CD1c-positive myeloid dendritic cell (primary cell): ENCODE measurements at regions not wholly inside any gene's neighbourhood (a gene's known extent, or its start where the extent isn't known, plus 50 kb on each side); places are given as distances from the start of the nearest gene placed in this dataset.
A peak's percentile ranks its signal among the peaks of the same experiment; 100 is the strongest.

Experiments
- DNase-seq: peaks from one replicate; pipeline ENCODE4 v3.0.0-alpha.2; 2016; ENCODE audit errors: extremely low spot score

DNA sequence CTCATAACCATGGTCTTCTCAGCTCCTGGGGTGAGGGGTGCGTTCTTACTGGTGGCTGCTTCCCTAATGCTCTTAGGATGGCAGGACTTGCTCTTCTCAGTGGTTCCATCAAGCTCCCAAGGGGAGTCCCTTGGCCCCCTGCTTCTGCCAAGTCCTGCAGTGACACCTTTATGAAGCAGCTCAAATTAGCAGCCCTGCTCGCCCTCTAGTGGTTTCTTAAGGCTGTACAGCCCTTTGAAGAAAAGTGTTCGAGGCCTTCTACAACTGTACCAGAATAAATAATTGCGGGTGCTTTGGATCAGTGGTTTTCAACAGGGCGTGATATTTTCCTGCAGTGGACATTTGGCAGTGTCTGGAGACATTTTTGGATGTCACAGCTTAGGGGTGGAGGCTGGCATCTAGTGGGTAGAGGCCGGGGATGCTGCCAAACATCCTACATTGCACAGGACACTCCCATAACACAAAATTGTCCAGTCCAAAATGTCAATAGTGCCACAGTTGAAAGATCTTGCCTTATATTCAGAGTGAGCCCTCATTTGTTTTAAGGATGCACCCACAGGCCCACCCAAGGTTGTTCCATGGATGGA lies 204.7 kb upstream of the S100G start:
- DNase-seq: peak; percentile 33

DNA sequence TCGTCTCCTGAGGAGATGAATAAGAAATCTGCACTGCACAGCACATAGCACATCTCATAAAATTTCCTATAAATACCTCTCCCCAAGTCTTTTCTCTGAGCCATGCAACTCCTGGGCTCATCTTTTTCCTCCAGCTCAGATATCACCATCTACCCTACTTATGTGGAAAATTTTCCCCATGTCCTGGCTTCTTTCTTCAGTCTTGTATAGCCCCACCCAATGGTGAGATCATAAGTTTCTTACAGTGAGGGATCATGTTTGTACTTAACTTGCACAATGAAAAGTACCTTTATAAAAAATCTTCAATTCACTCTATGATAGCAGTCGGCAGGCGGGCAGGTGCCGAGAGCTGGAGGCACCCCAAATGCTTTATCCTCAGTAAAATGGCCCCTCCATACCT lies 198.6 kb upstream of the S100G start:
- DNase-seq: no peak

DNA sequence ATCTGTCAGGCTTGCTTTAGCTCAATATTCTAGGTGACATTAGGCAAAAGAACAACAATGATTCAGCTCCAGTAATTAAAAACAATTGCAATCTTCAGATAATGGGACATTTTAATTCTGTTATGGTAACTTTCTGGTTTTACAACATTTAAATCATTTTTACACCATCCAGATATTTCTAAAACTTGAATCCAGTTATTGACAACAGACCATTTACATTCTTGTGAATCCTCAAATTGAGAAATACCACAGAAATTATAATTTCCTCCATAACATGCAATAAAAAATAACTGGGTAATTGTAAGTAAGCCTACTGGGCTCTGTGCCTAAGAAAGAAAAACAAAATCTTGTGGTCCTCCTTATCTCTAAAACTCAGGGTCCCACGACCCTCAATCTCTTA lies 195.0 kb upstream of the S100G start:
- DNase-seq: no peak

DNA sequence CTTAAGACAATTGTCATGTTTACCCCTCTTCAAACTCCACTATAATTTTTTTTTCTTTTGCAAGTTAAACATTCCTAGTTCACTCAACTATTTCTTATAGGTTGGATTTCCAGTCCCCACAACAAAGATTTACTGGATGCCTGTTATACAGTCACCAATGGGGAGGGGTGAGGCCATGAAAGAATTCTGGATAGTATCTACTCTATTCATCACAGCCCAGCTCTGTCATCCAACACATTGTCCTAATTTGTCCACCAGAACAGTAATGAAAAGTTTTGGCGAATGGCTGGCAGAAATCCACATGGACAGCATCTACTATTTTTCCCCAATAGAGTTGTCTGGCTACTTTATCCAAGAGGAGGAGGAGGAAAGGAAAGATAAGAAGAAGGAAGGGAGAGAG lies 192.7 kb upstream of the S100G start:
- no peak for DNase-seq

DNA sequence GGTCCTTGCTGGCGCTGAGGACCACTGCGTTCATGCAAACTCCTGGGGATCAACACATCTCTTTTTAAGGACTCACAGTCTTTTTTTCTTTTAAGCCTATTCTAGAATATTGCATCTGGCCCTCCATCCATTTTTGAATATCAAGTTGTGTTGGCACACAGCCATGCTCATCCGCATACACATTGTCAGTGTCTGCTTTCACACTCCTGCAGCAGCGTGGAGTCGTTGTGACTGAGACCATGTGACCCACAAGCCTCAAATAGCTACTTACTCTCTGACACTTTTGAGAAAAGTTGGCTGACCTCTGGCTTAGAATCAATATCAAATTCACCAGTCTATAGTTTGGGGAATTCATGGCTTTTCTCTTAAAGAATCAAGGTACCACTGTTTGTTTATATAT lies 191.8 kb upstream of the S100G start:
- DNase-seq: no peak

DNA sequence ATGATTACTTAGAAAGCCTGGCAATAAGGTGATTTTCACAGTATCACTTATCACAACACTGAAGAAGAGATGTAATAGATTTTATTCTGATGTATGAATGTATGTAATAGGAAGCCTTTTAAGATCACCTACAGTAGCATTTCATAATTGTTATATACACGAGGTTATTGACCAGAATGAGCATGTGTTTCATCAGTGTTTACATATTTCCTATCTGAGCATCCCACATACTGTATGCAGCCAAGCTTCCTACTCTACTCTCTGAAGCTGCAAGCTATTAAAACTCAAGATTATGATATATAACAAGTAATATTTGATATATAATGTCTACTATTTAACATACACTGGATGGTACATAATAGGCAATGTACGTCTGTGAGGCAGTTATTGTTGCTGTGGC lies 190.9 kb upstream of the S100G start:
- no peak for DNase-seq

DNA sequence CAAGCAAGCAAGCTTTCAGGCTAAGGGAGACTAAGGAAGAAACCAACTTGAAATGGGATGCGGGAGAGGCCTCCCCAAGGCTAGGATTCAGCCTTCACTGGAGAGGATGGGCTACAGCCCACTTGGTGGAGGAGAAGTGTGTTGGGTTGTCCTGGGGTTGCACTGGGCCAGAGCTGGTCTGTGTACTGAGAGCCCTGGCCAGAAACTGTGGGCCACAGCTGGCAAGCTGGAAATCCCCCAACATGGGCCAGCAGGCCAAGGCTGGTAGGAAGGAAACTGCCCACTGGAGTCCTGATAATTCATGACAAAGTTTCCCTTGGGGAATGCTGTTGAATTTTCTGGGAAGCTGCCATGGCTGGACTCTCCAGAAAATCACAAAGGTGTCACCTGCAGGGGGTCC lies 188.0 kb upstream of the S100G start:
- no peak for DNase-seq

DNA sequence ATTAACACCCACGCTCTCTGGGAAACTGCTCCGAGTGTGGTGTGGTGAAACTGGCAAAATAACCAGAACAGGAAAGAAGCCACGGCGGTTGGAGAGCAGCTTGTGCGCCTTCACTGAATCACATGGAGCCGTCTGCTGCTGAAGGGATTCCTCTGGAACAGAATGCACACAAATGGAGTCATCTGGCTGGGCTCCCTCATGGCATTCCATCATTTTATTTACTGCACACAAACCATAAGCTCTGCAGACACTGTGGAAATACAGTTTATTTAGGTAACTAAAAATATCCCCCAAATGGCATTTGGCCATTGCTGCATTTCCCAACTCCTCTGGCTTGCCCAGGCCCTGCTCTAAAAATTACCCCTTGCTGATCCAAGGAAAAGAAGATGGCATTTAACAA lies 187.0 kb upstream of the S100G start:
- DNase-seq: no peak

DNA sequence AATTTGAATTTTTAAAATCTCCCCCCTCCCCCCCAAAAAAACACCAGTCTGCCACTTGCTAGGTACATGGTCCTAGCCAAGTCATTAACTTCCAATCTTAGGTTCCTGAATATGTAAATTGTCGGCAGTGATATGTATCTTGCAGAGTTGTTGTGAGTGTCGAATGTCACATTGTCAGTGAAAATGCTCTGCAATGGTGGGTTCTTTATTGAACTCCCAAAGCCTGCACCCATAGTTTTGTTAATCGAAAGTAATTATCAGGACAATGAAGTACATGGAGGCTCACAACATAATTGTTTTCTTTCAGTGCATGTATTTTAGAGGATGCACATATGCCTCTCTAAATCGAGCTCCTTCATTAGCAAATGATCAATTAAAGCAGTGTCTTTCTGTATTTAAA lies 185.6 kb upstream of the S100G start:
- no peak for DNase-seq

DNA sequence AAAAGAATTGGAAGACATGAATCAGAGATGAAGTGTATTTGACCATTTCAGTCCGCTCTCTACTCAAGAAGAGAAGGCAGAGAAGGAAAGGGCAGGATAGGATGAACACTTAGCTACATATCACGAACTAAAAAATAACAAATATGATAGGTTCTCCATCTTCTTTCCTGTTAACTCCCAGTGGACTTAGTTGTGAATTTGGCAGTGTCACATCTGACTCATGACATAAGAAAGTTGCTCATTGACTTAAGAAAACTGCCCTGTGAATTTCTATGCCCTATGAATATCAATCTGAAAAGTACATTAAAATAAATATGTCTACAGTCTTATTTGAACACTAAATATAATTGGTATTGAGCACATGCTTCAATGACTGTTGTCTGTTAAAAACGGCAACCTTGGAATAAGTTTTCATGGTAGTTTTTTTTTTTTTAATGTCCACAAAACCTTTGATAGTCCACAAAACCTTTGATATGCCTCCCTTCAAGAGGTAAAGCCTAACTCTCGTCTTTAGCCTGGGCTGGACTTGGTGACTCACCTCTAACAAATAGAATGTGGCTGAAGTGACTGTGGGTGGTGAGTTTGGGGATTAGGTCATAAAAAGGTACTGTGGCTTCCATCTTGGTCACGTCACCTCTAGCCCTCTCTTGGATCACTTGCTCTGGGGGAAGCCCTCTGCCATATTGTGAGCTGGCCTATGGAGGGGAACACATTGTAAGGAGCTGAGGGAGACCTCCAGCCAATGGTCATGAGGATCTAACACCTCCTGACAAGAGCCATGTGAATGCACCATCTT lies 184.7 kb upstream of the S100G start:
- DNase-seq: no peak

DNA sequence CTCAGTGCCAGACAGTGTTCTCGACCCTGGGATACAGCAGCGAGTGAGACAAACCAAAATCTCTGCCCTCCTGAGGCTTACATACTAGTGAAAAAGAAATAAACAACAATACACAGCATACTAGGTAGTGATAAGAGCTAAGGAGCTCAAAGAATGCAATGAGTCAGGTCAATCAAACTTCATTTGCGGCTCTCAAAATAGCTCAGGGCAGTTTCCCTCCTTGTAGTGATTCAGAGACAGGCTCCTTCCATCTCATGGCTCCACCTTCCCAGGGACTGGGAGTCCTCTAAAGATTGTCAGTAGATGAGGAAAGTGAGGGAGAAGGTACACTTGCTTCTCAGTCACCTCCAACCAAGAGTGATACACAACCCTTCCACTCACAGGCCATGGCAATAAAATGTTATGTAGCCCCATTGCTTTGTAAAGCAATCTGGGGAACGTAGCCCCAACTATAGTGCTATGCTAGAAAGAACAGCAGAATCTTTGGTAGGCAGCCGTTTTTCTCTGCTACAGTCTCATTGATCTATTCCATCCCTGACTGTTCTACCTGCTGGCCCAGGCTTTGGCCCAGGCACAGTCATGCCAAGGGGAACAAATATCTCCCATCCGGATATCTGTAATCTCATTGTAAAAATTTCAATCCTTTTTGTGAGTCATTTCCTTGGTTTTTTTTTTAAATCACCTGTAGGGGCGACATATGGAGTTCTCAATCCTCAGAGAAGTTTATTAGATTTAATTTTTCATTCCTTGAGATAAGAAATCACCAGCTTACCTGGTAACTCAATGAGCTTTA lies 183.1 kb upstream of the S100G start:
- no peak for DNase-seq

DNA sequence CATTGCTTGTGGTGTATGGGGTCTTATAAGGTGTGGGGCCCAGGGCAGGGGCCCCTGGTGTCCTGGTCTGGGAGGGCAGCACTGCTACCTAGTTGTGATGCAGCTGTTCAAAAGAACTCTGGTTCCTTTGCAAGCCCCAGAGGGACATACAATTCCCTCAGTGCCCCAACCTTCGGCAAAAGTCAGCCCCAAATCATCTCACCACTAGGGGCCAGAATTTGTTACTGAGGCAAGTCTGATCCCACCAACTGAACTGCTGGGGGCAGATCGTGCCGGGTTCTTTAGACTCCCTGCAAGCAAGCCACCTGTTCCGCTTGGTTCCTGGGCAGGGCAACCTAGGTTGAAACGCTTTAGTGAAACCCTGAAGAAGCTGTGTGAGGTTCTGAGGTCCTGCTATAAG lies 180.1 kb upstream of the S100G start:
- DNase-seq: no peak

DNA sequence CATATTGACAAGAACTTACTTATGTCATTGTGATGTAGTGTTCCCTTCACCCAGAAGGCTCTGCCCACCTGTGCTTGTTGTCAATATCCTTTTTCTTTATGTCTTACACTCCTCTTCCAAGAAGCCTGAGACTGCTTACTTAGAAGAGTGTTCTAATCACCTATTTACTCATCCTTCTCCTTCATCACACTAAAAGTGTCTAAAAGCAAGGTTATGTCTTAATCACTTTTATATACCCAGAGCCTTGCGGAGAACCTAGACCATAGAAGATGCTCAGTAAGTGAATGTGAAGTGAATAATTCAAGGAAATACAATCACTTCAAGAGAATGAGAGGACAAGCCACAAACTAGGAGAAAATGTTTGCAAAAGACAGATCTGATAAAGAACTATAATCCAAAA lies 177.6 kb upstream of the S100G start:
- DNase-seq: no peak

DNA sequence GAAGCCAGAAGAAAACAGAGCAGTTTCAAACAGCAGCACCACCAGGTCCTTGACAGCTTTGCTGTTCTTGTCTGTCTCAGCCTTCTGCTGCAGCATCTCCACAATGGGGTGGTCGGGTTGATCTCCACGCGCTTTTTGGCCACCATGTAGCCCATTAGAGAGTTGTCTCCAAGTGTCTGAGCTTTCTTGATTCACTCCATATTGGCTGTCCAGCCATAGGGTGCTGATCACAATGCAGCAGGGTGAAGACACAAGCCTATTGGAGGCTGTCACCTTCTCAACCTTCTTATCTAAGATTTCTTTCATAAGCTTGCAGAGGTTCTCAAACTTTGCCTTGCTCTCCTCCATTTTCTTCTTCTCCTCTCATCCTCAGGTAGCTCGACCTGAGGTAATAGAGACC lies 175.4 kb upstream of the S100G start:
- DNase-seq: no peak

DNA sequence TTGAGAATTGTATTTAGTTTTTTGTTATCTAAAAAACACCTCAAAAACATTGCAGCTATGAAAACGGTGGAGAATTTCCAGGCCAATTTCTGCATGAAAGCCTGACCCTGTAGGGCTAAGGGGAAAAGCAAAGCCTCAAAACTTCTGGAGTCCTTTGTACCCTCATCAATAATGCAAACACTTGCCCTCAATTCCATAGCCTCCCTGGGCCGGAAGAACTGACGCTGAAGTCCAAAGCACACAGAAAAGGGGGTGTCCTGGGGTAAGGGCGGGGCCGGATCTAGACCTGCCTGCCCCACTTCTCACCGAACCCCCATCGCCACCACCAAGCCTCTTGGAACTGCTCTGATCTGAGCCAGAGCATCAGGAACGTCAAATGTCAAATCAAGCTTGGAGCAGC lies 173.9 kb upstream of the S100G start:
- no peak for DNase-seq

DNA sequence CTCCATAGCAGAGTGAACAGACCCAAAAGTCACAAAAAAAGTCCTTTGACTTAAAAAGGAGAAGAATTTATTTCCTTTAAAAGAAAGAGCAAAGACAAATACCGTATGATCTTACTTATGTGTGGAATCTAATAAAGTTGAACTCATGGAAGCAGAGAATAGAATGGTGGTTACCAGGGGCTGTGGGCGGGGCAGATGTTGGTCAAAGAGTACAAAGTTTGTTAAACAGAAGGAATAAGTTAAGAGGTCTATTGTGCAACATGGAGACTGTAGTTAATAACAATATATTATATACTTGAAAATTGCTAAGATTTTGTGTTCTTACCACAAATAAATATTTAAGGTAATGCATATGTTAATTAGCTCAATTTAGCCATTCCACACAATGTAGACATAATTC lies 173.3 kb upstream of the S100G start:
- no peak for DNase-seq

DNA sequence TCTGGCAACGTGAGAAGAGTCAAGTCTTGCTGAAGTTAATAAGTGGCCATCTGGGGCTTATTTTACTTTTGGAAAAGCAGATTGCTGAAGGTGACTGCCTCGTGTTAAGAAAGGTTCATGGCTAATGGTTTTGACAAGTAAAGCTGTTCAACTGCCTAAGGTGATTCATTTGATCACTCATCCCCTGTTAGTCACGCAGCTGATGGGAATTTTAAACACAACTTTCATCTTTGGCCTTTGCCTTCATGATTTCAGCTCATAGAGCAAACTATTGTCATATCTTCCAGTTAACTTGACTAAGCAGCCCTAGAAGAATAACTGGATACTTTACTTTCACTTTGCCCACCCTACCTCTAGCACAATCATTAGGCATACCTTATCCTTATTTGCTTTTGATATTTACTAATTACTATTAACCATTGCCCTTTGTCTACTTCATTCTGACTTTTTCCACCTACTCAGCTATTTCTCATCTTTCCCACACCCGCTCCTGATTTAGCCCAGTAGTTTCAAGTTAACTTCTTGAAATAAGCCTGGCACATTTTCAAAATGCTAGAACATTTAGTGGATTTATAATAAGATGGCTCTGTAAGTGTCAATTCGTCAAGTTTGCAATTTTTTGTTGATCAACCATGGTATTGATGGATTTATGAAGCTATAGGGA lies 170.6 kb upstream of the S100G start:
- no peak for DNase-seq

DNA sequence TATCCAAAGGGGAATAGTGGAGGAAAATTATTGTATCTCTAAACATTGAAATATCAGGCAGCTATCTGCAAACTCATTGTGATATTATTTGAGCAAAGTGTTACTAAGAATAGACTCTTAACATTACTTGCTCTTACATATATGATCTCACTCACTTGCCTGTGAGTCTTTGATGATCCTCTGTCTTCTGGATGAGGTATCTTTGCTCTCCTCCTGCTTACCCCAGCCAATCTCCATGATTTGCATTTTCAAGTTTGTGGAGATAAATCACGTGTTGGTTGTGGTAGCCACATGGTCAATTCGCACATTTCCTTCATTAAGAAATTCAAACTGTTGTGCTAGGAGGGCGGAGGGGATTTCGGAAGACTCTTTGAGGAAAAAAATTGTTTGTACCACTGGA lies 169.9 kb upstream of the S100G start:
- no peak for DNase-seq

DNA sequence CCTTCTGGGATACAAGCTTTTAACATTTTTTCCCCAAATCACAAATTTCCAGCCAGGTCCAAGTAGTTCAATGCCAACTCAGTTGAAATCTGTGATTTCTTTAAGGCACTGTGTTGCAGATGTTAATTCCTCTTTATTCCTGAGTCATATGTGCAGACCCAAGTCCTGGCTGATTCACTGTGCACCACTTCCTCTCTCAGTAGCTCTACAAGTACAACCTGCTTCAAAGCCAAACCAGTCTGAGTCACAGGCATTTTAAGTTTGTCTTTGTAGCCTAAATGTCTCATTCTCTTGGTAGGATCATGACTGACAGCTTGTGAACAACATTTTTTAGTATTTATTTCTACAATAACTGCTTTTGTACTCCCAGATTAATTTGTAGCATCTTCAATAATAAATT lies 165.6 kb upstream of the S100G start:
- peak; percentile 80 for DNase-seq

DNA sequence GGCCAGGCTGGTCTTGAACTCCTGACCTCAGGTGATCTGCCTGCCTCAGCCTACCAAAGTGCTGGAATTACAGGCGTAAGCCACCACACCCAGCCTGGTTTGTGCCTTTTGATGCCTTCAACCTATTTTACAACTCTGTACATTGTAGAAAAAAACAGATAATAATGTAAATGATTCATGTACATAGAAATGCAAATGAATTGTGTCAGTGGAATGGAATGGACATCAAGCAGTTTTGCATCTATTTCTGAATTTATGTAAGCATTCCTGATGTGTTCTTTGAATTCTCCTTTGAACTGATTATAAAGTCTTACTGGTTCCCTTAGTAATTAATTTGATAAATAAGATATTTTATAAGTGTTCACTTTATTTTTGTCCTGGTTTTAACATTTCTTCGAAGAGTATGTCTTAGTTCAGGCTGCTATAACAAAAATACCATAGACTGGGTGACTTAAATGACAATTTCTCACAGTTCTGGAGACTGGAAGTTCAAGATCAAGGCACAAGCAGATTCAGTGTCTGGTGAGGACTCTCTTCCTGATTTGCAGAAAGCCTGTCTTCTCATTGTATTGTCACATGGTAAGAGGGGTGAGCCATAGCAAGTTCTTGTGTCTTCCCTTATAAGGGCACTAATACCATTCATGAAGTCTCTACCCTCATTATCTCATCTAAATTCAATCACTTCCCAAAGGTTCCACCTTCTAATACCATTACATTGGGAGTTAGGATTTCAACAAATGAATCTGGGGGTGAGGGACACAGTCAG lies 162.2 kb upstream of the S100G start:
- no peak for DNase-seq

DNA sequence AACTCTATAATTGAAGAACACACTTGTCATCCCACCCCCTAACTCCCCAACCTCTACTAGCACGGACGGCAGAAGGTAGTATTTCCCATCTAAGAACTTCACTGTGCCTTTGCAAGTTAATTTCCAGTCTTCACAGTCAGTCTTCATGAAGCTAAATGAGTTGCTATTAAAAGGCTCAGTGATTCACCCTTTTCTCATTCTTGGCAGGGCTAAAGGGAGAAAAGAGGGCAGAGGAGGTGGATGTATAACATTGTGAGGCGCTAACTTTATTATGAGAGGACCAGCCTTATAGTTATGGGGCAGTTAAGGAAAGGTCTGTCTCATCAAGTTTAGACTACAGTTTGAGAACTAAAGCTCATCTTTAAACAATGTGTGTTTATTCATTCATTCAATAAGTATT lies 161.0 kb upstream of the S100G start:
- no peak for DNase-seq

DNA sequence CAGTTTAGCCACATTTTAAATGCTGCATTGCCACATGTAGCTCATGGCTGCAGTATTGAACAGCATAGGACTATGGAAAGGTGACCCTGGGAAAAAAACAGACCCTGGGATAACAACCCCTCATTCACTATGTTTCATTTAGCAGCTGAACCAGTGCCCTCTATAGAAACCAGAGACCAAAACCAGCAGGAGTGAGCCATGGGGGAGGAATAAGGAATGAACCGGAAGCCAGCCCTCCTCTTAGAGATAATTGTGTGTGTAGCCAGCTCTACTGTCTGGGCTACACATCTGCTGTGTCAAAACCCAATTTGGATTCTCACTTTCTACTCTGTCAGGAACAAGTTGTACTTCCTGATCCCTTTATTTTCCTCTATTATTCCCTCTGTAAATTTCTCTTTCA lies 158.5 kb upstream of the S100G start:
- DNase-seq: no peak
